DMS153 (cell line): ENCODE measurements at regions not wholly inside any gene's neighbourhood (a gene's known extent, or its start where the extent isn't known, plus 50 kb on each side); places are given as distances from the start of the nearest gene placed in this dataset.
"Not testable (repeated sequence)": the region's sequence is repeated elsewhere in the genome, so short reads cannot be mapped to it uniquely, and the experiment has no call there.

Source experiments
- DNase-seq: peaks from one replicate; lab custom pipeline; 2025; lab: John Stamatoyannopoulos, UW

DNA sequence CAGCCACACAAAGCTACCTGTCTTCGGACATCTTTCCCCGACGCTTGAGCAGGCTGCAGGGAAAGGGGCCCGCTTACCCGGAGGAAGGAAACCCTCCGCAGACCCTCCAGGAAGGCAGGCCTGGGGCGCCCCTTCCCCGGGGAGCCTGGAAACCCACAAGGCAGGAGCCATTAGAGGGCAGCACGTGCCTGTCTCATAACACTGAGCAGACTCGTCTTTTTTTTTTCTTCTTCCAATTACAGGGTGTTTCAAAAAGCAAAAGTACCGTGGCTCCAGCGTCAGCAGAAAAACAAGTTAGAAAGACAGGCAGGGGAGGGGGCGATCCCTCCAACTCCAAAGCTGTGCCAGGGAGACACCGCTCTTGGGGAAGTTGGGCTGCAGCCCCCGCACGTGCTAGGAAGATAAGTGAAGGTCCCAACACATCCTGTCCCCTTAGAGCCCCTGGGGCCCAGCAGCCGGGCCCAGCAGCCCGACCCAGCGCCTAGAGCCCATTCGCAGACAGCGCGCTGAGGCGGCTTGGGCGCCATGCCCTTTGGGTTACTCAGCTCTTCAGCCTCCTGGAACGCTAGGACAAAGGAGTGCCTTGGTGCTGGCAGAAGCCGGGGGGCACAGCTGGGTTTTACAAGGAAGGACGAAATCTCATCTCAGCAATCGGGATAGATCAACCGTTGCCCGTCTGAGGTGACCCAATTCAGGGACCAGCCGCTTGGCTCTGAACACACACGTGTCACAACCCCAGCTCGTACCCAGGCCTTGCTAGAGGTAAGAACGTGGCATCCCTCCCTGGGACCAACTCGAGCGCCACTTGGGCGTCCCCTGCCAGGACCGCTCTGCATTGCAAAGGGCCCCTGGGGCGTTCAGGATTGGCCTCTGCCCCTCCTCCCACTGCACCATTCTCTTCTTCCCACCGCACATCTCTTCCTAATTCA is 136.3 kb downstream of the LY86 start:
- DNase-seq = no peak

DNA sequence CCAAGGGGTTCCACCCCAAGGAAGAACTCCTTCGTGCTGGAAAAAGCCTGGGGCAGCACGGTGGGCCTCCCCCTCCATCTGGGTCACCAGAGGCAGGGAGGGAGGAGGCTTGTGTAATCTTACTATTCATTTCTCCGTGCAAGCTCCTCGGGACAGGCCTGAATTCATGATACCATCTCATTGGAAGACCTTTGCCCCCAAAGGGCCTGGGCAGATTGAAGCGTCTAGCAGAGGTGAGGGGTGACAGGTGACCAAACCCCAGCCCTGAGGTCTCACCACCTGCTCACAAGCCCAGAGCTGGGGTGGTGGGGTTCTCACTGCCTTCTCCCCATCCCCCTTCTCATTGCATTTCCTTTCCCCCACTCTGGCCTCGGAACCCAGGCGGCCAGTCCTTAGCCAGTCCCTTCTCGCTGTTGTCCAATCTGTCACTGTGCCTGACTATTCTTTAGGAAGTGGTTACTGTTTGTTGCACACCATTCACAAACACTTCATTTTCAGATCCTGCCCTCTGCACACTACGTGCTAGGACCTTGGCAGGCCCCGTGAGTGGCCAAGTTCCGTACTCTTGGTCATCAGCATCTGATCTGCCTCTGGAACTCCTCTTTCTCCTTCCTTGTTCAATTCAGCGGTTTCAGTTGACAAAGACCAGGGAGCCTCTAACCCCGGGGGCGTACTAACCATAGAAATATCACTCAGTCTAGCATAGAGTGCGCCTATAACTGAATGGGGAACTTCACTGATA is 137.1 kb downstream of the LY86 start:
- no peak for DNase-seq

DNA sequence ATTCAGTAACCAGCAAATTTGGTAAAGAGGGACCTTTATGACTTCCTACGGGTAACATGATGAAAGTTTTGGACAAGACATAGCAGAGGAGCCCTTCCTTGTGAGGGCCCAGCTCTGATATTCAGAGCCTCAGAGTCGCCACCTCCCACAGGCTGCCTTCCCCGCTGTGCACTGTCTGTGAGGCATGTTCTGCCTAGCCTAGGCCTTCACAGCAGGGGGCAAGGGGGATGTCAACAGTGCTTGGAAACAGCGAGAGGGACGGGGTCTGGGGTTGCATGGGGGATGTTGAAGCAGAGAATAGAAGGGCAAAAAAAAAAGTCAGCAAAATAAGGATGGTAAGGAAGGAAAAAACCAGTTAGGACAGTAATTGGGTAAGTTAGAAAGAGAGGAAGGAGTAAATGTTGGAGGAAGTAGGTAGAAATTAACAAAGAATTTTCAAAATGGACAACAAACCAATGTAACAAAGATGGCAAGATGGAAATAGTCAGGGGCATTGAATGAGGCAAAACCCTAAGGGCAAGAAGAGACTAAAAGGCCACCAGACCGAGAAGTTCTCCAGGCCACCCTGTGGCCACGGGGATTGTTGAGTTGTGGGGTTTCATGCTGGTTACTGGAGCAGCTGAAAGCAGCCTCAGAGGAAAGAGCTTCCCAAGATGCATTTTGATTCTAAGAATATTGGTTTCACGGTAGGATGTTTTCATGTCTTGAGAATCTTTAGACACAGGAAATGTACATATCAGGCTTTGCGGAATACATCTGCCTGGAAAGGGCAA is 139.8 kb downstream of the LY86 start:
- DNase-seq = no peak

DNA sequence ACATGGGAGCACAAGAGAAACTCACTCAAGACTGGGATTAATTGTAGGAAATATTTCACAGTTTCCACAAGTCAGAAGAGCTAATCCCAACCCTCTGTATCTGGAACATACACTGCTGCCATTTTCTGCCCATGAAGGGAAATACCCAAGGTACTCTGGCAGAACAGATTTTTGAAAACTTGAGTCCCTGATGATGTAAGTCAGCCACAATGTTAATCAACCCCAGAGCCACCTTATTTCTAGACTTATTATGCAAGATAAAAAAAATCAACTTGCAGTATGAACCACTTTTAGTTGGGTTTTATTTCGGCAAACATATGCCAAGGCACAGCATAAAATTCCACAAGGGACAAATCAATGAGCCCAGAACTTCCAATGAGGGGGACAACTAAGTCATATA is 141.5 kb downstream of the LY86 start:
- DNase-seq = no peak

DNA sequence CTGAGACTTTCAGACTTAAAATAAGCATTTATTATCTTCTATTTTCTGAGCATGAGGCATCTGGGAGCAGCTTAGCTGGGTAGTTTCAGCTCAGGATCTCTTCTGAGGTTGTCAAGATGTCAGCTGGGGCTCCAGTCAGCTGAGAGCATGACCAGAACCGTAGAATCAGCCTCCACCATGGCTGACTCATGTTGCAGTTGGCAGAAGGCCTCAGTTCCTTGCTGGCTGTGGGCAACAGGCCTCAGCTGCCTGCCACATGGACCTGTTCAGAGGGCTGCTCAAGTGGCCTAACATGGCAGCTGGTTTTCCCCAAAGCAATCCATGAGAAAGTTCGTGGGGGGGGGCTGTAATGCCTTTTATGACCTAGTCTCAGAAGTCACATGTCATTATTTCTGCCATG is 142.3 kb downstream of the LY86 start:
- no peak for DNase-seq

DNA sequence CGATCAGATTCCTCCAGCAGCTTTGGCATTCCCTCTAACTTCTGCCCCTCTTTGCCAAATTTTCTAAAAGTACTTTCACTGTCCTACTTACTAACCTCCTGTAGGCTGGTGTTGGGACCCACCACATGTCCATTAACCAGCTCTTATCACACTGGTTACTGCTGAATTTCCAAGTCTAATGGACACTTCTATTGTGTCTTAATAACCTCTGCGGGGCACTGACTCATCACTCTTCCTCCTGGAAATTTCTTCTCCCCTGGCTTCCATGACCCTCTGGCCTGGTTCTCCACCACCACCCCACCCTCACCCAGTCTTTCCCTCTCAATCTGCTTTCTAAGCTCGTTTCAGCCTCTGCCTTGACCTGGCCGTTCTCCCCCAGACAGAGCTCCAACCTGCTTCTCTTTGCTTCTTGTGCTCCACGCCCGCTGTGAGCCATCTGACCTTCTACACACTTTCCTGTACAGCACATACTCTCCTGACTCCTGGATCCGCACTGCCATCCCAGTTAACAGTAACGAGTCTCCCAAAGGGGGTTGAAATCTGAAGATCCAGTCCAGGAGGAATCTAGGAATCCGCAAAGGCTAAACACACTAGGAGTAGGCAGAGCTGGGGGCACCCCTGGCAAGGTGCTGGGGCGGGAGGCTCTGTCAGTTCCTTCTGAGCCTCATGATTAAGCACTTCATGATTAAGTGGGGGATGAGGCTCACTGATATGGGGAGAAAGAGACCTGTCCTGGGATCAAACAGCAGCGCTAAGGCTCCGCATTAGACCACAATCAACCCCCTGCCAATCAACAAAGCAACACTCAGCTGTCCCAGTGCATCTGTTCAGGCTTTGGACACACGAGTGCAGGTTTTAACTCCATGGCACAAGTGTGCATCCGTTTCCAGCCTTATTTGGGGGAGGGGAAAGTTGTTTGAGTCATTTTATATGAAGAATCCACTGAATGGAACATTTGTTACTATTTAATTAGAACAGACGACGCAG is 146.3 kb downstream of the LY86 start:
- no peak for DNase-seq

DNA sequence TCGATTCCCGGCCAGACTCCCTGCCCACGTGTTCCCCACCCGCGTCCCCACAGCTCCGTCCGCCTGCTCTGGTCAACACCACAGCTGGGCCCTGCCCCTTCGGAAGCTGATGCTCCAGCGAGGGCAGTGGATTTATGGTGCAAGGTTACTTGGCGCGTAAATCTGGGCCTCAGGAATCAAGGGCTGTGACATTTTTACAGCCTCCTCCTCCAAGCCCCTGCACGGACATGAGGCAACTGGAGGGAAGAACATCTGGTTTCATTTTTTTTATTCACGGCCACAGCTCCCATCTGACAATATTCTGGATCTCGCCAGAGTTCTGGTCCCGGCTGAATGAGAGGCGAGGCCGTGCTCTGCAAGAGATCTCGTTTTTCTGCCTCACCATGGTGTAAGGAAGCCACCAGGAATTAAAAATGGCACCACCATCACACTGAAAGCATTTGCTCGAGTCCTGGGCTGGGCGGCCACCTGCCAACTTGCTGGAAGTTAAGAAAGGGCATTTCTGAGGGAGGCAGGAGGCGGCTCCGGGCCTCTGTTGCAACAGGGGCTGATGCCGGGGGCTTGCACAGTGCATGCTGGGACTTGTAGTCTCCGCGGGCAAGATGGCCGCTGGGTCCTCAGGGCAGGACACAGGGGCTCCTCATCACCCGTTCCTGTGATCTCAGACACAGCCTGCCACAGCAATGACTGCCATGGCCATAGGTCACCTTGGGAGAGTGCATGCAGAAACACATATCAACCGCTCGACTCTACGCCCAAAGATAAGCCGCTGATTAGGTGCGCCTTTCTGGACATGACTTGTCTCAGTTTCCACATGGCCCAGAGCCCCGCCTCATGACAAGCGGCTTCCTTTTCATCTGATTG is 148.5 kb downstream of the LY86 start:
- DNase-seq = no peak

DNA sequence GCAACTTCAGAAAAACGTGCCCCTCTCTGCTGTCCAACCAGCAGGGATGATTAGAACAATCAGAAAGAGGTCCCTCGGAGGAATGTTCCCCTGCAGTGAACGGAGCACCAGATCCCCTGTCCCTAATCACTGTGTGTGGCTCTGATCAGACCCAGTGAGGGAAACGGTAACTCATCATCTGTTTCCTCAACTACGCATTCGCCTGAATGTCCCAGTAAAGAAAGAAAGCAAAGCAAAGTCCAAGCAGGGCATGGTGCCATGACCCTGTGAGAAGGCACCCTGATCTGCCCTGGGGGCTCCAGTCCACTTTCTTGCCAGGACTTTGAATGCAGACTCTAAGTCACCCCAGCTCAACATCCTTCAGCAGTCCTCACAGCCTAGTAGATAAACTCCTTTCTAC is 149.2 kb downstream of the LY86 start:
- no peak for DNase-seq

DNA sequence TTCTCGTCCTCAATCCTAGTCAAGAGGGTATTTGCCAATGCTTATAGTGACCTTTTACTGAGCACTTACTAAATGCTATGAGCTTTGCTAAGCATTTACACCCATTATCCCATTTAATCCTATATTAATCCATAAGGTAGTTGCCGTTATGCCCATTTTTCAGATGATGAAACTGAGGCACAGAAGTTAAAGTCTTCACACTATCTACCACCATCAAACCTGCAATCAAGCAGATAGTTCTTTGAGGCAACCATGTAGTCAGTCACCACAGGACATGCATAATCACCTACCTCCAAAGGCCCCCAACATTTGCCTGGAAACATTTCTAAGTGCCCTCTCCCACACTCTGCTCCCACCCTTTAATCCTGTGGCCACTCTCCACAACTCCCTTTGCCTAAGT is 149.6 kb downstream of the LY86 start:
- no peak for DNase-seq

DNA sequence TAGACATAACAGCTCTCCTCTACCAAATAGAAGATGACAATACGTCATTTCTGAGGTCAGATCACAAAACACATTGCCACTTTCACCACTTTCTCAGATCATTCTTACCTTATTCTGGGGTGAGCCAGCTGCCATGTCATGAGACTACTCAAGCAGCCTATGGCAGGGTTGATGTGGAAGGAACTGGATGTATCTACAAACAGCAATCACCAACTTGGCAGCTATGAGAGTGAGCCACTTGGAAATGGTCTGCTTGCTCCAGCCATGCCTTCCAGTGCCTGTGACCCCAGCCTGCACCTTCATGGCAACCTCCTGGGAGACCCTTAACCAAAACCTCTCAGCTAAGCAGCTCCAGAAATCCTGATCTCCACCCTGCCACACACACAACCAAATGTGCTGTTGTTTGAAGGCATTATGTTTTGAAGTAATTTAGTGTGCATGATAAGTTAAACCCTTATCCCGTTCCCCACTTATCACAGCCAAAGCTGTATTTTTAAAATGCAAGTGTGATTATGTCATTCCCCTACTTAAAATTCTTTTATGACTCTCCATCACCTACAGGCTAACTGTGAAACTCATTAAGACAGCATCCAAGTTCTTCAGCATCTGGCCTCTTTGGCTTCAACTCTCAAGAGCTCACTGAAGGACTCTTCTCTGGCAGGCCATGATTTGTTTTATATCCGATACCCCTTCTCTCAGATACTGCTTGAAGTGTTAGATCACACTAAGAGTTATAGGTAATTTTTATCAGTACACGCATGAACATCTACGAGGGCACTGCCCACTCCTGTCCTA is 150.6 kb downstream of the LY86 start:
- DNase-seq = no peak

DNA sequence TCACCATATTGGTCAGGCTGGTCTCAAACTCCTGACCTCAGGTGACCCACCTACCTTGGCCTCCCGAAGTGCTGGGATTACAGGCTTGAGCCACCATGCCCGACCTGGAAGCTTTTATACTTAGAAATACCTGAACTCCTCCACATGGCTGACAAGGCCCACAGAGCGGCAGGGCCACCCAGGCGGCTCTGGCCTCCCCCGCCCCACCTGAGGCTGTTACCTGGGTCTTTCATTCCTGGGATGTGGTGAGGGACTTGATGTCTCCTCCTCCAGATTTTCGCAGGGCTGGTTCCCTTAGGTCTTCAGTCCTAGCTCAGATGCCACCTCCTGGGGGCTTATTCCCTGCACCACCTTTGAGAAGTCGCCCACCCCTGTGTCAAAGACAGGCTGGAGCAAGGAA is 152.1 kb downstream of the LY86 start:
- no peak for DNase-seq

DNA sequence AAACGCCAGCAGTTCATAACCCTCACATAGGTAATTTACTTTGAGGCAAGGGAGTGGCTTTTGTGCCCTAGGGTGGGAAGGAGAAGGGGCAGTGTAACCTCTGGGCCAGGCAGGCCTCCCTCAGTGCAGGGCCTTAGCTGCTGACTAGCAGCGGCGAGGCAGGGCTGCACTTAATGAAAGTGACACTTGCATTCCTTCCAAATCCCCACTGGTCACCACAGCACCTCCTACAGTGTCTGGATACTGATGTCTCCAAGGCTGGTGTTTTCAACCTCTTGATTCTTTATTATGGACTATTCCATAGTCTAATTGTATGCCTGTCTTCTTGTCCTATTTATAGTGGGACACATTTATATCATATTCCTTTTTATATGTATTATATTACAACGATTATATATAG is 152.7 kb downstream of the LY86 start:
- DNase-seq = no peak

DNA sequence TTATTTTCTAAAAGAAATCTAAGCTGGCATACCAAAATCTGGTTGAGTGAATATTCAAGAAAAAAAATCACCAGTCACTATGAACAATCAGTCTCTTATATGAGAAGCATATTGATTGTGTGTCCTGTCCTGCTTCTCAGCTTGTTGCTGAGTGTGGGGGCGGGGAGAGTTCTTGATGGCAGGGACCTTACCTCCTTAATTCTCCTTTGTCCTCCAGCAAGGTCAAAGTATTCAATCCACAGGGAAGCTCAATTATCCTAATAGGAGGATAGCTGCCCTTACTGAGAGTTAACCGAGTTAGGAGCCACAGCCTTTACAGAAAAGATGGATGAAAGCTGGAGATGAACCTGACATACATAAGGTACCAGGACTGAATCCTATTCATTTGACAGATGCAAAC is 154.0 kb downstream of the LY86 start:
- DNase-seq = no peak

DNA sequence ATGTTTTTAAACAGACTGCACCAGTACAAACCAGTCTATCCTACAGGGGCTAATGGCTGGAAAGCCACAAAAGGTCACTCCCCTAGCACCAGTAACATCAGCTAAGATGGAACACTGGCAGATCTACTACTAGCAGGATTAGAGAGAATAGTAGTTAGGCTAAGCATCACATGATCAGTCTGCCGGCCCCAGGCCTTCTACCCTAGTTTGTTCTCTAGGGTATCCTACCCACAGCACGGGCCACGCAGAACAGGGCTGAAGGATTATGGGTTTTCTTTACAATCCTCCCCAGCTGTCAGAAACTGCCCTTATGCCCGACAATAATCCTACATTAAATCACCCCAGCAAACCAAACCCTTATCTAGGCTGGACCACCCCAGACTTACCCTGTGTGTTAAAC is 156.0 kb downstream of the LY86 start:
- DNase-seq = no peak

DNA sequence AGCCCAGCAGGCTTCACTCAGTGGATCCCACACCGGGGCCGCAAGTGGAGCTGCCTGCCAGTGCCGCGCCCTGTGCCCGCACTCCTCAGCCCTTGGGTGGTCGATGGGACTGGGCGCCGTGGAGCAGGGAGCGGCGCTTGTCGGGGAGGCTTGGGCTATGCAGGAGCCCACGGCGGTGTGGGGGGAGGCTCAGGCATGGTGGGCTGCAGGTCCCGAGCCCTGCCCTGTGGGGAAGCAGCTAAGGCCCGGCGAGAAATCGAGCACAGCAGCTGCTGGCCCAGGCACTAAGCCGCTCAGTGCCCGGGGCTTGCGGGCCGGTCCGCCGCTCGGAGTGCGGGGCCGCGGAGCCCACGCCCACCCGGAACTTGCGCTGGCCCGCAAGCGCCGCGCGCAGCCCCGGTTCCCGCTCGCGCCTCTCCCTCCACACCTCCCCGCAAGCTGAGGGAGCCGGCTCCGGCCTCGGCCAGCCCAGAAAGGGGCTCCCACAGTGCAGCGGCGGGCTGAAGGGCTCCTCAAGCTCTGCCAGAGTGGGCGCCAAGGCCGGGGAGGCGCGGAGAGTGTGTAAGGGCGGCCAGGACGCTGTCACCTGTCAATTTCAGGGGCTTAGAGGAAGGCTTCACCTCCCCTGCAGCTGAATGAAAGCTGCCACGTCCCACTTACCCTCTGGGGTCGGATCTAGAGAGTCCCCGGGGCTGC is 157.3 kb downstream of the LY86 start:
- DNase-seq = not testable (repeated sequence)

DNA sequence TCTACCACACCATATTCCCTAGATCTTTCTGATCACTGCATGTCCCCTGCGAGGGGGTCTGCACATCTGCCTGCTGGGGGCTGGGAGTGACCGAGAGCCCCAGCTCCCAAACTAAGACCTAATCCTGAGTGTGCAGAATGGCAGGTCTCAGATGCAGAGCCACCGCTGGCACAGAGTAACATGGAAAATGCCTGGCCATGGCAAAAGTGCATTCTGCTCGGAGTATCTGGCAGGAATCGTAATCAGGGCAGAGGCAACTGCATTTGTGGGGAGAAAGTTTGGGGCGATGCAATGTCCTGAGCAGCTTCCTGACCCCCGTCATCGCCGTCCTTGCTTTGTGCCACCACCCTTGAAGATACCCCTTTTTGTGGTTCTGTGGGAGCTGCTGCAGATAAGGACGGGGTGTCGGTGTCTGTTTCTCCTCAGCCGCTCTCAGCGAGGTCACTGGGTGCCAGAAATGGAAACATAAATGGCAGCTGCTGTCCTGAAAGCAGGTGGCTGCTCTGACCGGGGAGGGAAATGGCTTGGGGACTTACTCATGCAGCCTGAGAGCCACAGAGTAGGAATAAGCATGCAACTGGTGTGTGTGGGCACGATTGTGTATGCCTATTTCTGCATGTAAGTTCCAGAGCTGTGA is 157.9 kb downstream of the LY86 start:
- no peak for DNase-seq

DNA sequence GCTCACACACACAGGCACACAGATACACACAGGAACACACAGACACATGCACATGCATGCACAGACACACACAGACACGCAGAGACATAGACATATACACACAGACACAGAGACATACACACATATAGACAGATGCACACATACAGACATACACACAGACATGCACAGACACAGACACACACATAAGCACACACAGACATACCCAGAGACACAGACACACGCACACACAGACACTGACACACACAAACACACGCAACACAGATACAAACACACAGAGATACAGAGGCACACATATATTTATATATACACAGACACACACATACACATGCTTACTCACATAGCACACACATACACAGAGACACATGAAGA is 158.4 kb downstream of the LY86 start:
- no peak for DNase-seq

DNA sequence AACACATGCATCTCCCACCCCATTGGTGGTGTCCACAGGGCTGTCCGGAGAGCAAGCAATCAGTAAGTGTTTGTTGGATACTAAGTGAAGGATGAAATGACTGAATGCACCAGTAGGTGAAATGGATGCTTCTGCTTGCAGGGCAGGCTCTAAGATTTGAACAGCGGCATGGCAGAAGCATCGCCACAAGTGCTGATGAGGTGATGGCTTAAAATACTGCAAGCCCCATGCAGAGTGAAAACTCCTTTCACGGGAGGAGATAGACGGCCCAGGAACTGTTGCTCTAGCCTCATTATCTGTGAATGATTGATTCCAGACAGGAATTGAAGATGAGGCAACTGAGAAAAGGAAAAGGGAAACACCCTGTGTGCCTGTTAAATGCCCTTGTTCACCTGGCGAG is 158.9 kb downstream of the LY86 start:
- DNase-seq = no peak

DNA sequence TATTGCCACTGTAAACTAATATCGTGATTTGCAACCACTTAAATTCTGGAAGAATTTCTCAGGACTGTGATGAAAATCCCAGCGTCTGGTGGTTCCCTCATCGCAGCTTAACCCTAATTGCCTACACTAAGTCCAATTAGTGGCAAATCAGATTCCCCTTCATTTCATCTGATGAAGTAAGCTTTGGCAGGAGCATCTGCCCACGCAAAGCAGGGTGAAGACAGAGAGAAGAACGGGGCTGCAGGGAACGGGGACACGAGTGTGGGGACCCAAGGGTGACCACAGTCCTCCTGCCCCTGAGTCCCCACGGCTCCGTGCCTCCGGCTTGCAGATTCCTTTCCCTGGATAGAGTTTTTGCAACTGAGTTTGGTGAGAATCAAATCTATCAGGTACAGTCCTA is 159.5 kb downstream of the LY86 start:
- no peak for DNase-seq
